NCI-H446 treated with DMSO at 0.1 percent for 48 hours (cell line): ENCODE measurements at regions not wholly inside any gene's neighbourhood (a gene's known extent, or its start where the extent isn't known, plus 50 kb on each side); places are given as distances from the start of the nearest gene placed in this dataset.
"Not testable (repeated sequence)": the region's sequence is repeated elsewhere in the genome, so short reads cannot be mapped to it uniquely, and the experiment has no call there.

Experiments
- DNase-seq: peaks from one replicate; lab custom pipeline; 2025; lab: John Stamatoyannopoulos, UW

DNA sequence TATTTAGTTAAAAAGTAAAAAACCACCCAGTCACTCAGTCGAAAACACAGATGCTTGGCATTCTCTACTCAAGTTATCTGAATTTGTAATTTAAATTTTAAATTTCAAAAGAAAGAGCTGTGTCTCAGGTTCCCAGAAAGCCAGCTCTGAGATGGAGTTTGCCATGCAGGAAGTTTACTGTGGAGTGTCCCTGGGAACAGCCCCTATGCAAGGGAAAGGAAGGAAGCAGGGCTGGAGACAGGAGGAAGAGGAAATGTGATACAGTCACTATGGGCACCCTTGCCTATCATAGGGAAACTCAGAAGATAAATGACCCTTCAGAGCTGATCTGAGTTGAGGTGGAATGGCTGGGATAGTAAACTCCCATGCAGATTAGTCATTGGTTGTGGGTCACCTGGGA lies 408.8 kb upstream of the ACTBL2 start:
- no peak for DNase-seq

DNA sequence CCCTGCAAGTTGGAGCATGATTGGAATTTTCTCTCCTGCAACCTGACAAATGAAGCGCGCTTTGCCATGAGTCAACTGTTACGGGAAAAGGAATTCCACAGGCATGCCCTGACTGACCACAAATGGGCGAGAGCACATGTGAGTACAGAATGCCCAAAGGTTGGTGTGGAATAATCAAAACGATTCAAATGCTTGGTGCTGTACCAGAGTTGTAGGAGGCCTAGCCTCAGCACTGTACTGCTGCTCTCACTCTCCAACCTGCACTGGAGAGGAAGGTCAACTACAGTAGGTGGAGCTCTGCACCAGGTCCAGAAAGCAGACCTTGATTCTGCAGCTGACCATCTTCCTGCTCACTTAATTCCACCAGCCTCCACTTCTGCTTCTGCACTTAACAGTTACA lies 406.9 kb upstream of the ACTBL2 start:
- no peak for DNase-seq

DNA sequence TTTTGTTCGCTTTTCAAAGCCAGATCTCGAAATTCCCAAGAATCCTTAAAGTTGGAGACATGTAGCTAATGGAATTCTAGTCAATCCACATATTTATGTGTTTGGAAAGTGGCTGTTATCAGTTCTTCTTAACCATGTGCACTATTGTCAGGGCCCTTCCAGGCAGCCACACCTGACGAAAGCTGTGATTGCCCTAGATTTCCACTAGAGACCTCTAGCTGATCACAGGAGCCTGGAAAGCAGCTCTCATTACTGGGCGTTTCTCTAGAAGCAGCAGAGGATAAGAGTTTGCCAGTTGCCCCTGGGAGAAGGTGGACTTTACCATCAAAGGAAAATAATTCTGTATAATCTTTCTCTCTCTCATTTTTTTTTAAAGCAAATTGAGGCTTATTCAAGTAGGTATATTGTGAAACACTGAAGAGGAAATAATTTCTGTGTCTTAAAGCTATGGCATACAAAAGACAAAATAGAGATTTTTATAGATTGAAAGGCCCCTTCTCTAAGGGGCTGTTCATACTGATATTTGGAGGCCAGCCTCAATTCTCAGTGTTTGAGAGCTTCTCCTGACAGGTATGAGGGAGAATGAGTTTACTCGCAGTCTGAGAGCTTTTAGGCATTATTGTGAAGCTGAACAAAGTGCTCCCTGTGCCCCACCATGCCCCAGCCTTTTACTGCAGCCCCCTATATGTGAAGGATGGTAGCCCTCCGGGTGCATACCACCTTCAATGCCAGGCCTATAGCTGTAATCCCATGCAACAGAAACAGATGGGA lies 405.4 kb upstream of the ACTBL2 start:
- no peak for DNase-seq

DNA sequence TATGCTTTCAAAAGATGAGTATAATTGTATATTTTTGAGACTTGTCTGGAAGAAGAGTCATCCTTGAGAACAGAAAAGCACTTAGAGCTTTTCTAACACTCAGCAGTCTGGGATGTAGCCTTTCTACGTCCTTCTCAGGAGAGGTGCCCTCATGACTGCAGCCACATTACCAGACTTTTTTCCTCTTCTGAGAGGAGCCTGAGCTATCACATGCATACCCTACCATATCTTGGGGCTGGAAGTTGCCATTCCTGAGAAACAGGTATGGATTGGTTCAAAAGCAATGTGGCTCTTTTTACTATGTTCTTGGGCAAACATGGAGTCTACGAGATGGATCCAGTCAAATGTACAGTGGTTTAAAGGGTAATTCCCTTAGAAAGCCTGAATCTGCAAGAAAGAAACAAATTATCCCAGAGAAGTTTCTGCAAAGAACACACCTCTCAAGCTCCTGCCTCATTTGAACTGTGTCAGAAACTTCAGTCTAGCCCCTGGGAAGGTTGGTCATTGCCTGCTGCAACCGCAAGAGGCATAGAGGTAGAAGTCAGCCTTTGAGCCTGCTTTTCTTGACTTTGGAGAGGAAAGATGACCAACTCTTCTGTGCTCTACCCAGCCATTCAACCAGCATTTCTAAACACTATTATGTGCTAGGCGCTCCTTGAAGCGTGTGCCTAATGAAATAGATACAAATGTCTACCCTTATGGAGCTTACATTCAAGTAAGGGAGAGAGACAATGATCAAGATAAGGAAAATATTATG lies 401.9 kb upstream of the ACTBL2 start:
- no peak for DNase-seq

DNA sequence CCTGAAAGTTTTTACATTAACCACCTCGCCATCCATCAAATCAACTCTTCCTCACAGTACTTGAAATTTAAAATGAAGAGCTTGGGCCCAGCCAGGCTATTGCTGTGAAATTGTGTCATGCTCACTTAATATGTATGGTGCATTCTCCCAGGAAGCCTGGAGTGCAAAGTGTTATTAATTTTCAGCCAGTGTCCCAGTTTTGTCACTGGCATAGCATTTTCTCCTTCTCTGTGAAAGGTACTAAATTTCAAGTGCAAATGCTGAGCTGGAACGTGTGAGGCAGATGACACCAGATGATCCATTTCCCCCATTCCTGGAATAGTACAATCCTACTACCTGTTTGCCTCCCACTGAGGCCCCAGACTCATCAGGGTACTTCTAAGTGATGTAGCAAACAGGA lies 397.6 kb upstream of the ACTBL2 start:
- no peak for DNase-seq

DNA sequence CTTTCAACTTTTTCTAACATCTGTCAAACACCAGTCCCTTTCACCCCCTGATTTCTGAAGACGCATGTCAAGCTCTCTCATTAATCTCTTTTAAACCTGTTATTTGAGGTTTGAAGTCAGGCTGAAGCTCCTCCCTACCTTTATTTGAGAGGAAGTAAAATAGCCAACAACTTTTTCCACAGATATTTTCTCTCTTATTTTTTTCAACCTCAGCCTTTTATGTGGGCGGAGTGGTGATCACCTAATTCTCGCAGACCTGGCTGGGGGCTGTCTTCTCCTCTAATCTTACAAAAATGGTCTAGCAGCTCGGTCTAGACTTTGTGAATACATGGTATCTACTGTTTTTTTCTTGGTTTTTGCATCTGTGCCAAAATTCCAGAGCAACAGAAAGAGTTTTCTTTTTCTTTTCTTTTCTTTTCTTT lies 395.7 kb upstream of the ACTBL2 start:
- DNase-seq = no peak

DNA sequence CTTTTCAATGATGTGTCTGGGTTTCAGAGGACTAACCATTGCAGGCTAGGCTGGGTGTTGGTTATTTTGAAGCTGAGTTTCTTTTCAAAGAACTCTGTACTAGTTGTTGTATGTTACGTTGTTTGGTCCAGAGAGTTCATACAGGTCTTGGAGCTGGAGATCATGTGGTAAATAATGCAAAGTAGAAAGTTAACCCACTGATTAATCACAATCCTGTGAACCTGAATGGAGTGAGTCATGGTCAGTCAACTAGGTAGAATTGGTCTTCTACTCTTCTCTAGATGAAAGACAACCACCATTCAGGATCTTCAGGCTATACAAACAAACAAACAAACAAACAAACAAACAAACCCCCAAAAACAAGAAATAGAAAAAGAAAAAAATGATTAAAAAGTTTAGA lies 388.9 kb upstream of the ACTBL2 start:
- DNase-seq = no peak

DNA sequence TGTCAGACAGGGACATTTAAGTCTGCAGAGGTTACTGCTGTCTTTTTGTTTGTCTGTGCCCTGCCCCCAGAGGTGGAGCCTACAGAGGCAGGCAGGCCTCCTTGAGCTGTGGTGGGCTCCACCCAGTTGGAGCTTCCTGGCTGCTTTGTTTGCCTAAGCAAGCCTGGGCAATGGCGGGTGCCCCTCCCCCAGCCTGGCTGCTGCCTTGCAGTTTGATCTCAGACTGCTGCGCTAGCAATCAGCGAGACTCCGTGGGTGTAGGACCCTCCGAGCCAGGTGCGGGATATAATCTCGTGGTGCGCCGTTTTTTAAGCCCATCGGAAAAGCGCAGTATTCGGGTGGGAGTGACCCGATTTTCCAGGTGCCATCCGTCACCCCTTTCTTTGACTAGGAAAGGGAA lies 387.7 kb upstream of the ACTBL2 start:
- not testable (repeated sequence) for DNase-seq

DNA sequence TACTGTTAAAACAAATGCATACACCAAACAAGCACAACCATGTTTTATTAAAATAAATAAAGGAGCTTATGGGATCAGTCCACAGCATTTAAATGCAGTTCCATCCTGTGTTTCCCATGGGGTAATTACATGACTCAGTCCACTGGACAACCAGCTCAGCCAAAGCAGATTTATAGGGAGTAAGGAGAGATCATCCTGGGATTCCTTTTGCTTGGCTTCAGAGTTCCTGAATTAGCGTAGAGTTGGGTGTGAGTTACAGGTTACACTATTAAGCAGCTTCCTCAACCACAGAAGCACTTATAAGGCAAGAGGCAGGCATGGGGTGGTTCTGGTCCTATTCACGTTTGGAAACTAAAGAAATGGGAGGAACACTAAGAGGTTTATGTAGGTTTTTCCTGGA lies 381.1 kb upstream of the ACTBL2 start:
- no peak for DNase-seq

DNA sequence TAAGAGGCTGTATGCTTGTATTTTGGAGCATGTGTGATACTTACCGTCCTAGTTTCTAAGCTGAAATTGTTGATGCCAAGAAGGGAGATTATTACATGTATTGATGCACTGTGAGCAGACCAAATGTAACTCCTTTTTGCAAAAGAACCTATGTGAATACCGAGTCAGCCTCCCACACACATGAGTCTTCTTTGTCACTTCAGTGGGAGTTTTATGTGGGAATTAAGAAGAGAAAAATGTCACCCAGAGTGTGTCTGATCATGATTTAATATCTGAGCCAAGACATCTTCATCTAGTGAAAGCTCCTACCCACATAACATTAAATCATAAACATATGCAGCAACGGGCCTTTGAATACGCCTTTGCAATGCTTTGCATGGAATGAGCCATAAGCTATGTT lies 380.3 kb upstream of the ACTBL2 start:
- DNase-seq = no peak

DNA sequence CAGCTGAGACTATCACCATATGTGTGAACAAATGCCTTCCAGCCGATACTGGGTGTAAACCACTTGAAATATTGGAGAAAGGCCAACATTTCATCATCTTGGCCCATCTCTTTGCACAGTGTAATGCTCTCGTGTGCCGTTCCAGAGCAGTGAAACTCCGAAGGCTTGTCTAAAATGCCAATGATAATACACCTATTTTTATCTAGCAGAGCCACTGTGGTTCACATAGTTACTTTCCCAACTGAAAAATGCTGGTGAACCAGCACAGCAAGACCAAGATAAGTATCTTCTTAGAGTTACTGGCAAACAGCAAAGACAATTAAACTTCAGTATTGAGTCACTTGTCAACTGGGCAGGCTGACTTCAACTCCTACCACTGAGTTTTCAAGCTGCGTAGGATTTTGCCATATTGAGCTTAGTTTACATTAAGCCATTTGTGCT lies 379.9 kb upstream of the ACTBL2 start:
- DNase-seq = no peak

DNA sequence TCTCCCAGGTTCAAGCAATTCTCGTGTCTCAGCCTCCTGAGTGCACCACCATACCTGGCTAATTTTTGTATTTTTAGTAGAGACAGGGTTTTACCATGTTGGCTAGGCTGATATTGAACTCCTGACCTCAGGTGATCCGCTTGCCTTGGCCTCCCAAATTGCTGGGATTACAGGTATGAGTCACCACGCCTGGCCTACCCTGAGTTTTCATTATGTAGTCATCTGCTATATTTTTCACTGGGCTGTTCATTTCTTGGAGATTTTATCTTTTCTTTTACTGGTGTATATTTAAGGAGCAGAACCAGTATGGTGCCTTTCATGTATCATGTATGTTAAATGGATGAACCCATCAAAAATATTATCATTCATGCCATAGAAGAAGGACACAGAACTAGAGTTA lies 377.0 kb upstream of the ACTBL2 start:
- DNase-seq = no peak

DNA sequence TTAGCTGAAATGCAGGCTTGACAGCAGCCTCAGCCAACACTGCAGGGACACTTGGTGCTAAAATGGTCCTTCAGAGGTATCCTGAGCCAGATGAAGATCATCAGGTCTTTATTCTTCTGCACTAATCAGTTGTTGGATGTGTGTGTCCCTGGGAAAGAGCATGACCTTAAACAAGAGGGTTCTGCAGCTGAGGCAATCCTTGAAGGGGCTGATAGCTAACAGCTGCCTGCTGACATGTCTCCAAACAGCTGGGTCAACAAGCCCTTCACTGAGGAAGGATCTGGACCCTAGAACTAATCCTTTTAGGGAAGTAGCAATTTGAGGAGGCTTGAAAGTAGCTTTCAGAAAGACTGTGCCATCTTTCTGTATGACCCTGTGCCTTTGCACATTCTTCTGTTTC lies 376.3 kb upstream of the ACTBL2 start:
- no peak for DNase-seq

DNA sequence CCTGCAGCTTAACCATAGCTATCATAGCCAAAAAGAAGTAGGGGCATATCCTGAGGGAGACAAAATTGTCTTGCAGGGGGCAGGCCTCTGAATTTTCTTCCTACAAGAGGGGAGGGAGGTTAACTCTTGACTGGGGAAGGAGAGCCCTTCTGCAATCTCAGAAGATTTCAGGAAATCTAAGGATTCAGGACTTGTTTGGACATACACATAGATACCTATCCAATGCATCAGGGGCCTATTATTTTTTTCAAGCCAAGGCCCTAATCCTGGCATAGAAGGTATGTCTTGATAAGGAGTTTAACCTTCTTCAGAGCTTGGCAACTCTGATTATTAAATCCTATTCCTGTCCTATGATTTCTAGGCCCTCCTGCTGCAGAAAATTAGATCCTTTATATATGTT lies 375.1 kb upstream of the ACTBL2 start:
- no peak for DNase-seq

DNA sequence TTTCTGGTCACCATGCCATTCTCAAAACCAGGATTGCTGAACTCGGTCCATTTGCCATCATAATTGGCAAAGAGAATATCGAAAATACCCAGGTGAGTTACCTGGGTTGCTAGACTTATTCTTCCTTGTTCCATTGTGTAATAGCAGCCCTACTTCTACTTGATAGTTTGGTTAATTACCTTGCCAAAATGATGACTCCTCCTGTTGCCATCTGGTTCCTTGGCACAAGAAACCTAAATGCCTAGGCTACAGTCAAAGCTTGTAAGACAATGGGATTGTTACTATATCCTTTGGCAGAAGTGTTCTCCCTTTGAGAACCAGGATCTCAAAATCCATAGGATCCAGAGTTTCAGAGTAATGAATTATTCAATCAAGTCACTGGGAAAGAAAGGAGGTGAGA lies 373.2 kb upstream of the ACTBL2 start:
- no peak for DNase-seq

DNA sequence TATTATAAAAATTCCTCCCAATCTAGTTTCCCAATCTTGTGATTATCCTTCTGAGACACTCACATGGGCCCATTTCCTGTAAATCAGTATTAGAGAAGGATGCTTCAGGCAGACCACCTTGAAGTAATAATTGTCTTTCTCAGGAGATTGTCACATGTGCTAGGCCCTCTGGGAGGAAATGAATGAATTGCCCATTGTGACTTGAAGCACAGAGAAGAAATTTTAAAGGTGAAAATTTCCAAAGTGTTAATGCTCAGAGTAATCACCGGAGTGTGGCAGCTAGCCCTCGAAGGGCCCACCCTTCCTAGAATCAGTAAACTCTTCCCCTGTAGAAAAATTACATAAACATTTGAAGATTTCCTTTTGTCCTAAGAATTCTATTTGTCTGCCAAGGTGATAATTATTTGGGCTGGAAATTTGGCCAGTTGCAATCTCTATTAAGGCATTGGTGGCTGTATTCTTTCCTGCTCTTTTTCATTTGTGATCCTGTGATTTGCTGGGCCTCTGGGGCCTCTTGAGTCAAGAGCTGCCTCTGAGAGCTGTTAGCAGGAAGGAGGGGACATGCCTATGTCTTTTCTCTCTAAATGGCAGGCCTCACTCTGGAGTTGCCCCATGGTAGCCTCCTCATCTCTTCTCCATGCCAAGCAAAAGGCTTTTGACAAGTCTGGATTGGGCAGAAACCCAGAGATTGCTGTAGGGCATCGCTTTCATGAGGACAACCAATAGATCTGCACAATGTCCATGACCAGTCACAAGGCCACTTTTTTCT lies 371.5 kb upstream of the ACTBL2 start:
- DNase-seq = no peak

DNA sequence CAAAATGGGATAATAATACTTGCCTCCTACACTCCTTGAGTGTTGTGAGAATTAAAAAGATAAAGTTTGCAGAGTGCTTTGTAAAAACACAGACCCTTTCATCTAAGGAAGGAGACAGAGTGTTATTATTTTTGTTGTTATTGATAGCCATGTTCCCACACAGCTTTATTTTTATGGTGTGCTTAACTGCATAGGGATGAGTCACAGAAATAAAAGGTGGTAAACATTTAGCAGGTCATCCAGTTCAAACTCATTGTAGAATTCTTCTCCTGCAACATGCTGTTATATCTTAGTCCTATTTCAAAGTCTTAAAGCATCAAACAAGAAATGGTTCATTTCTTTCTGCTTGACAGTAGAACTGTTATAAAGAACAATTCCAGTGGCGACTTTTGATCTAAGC lies 367.5 kb upstream of the ACTBL2 start:
- DNase-seq = no peak

DNA sequence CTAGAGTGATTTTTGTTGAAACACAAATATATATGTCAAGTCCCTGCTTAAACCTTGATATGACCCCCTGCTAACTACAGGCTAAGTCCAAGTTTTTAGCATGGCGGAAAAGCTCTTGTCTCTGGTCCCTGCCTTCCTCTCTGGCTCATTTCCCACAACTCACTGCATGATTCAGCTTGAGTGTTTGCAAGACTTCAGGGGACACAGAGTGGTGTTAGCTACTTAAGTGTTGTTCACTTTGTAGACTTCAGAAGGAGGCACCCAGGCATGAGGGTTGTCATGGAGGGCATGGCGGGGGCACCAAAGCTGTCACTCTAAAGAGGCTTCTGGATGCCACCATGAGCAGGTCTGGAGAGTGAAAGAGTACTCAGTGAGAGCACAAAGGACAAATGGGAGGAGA lies 362.4 kb upstream of the ACTBL2 start:
- no peak for DNase-seq

DNA sequence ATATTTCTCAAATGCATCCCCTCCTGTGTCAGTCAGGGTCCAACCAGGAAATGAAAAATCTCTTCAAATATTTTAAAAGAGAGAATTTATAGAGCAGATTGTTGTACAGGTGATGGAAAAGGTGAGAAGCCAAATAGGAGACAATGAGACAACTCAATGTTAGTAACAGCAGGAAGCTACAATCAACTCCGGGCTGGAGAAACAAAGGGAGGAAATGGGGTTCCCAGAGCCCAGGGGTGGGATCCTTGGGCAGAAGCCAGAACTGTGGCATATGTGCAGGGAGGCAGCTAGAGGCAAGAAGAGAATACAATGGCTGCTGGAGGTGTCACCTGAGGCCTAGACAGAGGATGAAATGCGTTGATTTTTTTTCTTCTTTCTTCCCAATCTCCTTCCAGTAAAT lies 361.8 kb upstream of the ACTBL2 start:
- no peak for DNase-seq

DNA sequence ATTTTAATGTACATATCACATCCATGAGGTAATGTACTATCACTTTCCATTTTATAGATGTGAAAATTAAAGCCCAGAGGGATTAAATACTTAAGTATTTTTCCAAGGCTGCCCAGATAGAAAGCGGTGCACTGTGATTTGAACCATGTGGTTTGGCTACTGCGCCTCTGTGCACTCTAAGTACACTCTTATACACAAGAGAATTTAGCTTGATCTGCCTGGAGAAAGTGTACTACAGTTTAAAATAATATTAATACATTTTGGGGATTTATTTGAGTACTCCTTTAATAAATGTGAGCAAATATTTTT lies 360.4 kb upstream of the ACTBL2 start:
- no peak for DNase-seq

DNA sequence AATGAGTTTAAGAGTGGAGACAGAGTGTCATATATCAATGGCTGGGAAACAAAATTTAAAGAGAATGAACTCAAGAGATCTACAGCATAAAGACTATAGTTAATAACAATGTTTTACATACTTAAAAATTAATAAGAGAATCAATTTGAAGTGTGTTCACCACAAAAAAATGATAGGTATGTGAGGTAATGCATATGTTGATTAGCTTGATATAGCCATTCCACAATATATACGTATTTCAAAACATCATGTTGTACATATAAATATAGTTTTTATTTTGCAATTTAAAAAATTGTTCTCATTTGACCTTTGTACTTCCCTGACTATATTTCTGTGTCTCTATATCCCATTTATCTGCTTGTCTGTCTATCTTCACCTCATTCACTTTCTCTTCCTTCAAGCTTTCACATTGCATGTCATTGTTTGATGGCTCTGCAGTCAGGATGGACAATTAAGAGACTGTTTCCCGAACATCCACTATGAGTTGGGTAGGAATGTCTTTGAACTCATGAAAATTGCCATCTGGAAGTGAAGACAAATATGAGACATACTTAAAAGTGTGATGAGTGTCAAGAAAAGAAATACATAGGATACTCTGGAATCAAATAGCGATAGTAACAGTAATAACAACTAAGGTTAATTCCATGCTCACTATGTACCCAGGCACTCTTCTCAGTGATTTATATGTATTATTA lies 359.9 kb upstream of the ACTBL2 start:
- no peak for DNase-seq

DNA sequence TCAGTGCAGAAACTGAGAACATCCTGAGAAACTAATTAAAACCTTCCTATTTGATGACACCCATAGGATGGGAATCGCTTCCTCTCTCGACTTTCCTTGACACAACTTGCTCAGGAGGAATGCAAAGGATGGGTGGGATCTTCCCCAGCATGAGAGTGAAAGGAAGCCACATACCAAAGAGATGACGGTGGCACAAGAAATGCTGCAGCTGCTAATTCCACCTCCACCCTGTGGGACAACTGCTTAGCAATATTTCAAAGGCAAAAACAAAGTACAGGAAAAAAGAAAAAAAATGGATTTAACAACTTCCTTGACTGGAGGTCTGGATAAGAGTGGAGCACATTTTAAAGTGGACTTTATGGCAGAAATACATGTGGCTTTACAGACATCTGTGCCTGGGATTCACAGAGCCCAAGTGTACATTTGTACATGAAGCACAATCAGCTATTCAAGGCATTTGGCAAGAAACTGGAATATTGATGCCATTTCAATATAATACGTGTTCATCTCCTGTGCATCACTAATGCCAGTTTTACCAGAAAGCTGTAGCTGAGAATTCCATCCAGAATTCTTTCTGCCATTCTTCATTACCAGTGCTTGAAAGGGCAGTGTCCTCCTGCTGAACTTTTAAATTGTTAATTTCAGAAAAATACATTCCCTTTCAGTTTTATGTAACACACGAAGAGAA lies 359.2 kb upstream of the ACTBL2 start:
- DNase-seq = no peak
